H1 (cell line): ENCODE measurements at regions not wholly inside any gene's neighbourhood (a gene's known extent, or its start where the extent isn't known, plus 50 kb on each side); places are given as distances from the start of the nearest gene placed in this dataset.

Source experiments
- CHD7 ChIP-seq: fragments of 300-600 bp; sonication (generic); IDR thresholded peaks from 2 replicates; pipeline ENCODE4 v1.7.1; 2012; ENCODE audit warnings: low read length, moderate library complexity, mild to moderate bottlenecking, inconsistent platforms; ENCODE audit not compliant: insufficient replicate concordance
- FOSL1 ChIP-seq: IDR thresholded peaks from 2 replicates; pipeline ENCODE4 v1.6.1; 2011; ENCODE audit warnings: mild to moderate bottlenecking, low read depth, low read length, moderate library complexity; ENCODE audit not compliant: insufficient read depth
- MAX ChIP-seq: IDR thresholded peaks from 2 replicates; pipeline ENCODE4 v1.6.1; 2012; ENCODE audit warnings: inconsistent platforms
- RFX5 ChIP-seq: IDR thresholded peaks from 2 replicates; pipeline ENCODE4 v1.6.1; 2011; ENCODE audit warnings: low read depth, low read length, improper control_type of control experiment, borderline replicate concordance
- SAP30 ChIP-seq: fragments of 300-600 bp; sonication (generic); IDR thresholded peaks from 2 replicates; pipeline ENCODE4 v1.7.1; 2012; ENCODE audit warnings: low read length, moderate library complexity, mild to moderate bottlenecking, inconsistent platforms; ENCODE audit not compliant: insufficient read depth, insufficient replicate concordance
- SRF ChIP-seq: IDR thresholded peaks from 2 replicates; pipeline ENCODE4 v1.6.1; 2011; ENCODE audit warnings: mild to moderate bottlenecking, low read depth, low read length, moderate library complexity
- TF ChIP-seq, protein P1 (sequence below): IDR thresholded peaks from 2 replicates; pipeline ENCODE4 v1.6.1; 2012; ENCODE audit warnings: inconsistent platforms

- TF ChIP-seq CHD7, result no peak
- no peak for TF ChIP-seq FOSL1
- no peak for TF ChIP-seq SAP30
- TF ChIP-seq SRF, result no peak
- TF ChIP-seq MAX, result no peak
- TF ChIP-seq, protein P1, sequence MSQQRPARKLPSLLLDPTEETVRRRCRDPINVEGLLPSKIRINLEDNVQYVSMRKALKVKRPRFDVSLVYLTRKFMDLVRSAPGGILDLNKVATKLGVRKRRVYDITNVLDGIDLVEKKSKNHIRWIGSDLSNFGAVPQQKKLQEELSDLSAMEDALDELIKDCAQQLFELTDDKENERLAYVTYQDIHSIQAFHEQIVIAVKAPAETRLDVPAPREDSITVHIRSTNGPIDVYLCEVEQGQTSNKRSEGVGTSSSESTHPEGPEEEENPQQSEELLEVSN, result no peak
- TF ChIP-seq RFX5, result no peak
Observed at GRCh38 chr14:98598576-98598975, 673.4 kb downstream of the BCL11B start (continued).
